ENCODE measurements at regions not wholly inside any gene's neighbourhood (a gene's known extent, or its start where the extent isn't known, plus 50 kb on each side); places are given as distances from the start of the nearest gene placed in this dataset.

- no peak for DNase-seq (ENCODE audit: low read depth, low spot score)
- Histone ChIP-seq H3K36me3 (ENCODE audit: control insufficient read depth in 2 of 2, extremely low read depth in 1 of 2, insufficient read depth in 2 of 2, low read length in 2 of 2) (no peaks in the 10 kb centered on the region), H2AFZ (ENCODE audit: control insufficient read depth, low read length) (no peak overlapping the region), H3K9ac (ENCODE audit: control insufficient read depth, extremely low read depth, insufficient read depth, low read length) (no peak overlapping the region), H3K79me2 (ENCODE audit: control insufficient read depth, insufficient read depth, low read length) (no peaks in the 10 kb centered on the region), H3K9me1 (ENCODE audit: control insufficient read depth, extremely low read depth, insufficient read depth, low read length) (no peaks in the 10 kb centered on the region), H3K27me3 (ENCODE audit: control insufficient read depth, extremely low read depth, insufficient read depth, low read length) (no peaks in the 10 kb centered on the region), H4K20me1 (ENCODE audit: control insufficient read depth, extremely low read depth, insufficient read depth, low read length) (no peaks in the 10 kb centered on the region), H3K9me3 (ENCODE audit: control insufficient read depth, low read depth, low read length) (no peaks in the 10 kb centered on the region), H3K4me2 (ENCODE audit: control insufficient read depth, extremely low read depth, insufficient read depth, low read depth, low read length) (no peak overlapping the region), H3K27ac (ENCODE audit: control insufficient read depth, insufficient read depth, low read length) (no peak overlapping the region), H3K4me1 (ENCODE audit: control insufficient read depth, extremely low read depth, insufficient read depth, low read length) (no peaks in the 10 kb centered on the region), H3K4me3 (ENCODE audit: control insufficient read depth in 2 of 3, extremely low read depth in 1 of 3, insufficient read depth in 2 of 3, low read depth in 1 of 3, low read length in 3 of 3) (no peak overlapping the region)
- dilution Hi-C loops (cut with MboI; ENCODE audit: extremely low pct_ligation_motif_present, low sequenced_read_pairs), result no loop called here
- FAIRE-seq, result no peak
- no peak for TF ChIP-seq EZH2 (IDR thresholded peaks at IDR 0.05; ENCODE audit: low read length)
- TF ChIP-seq CTCF (optimal IDR thresholded peaks at IDR 0.05 in 1 of 3, IDR thresholded peaks at IDR 0.05 in 1 of 3, conservative IDR thresholded peaks at IDR 0.05 in 1 of 3; ENCODE audit: extremely low read depth in 1 of 3, insufficient read depth in 2 of 3, low read length in 3 of 3), result no peak
These were observed 210.5 kb upstream of the ANO3 start for GRCh38 chr11:26121466-26121865.

DNA sequence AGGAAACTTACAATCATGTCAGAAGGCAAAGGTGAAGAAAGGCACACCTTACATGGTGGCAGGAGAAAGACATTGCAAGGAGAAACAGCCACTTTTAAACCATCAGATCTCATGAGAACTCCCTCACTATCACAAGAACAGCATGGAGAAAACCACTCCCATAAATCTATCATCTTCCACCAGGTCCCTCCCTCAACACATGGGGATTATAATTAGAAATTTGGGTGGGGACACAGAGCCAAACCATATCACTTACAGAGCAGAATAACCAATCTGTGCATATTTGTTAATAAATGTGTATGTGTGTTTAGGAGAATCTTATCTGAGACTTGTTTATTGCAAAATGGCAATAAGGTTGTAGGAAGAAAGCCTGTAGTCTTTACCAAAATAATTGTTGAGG, 205.2 kb upstream of the ANO3 start:
- Histone ChIP-seq H4K20me1 (ENCODE audit: control insufficient read depth, extremely low read depth, insufficient read depth, low read length) (no peaks in the 10 kb centered on the region), H3K4me2 (ENCODE audit: control insufficient read depth, extremely low read depth, insufficient read depth, low read depth, low read length) (no peak overlapping the region), H3K4me1 (ENCODE audit: control insufficient read depth, extremely low read depth, insufficient read depth, low read length) (no peaks in the 10 kb centered on the region), H3K4me3 (ENCODE audit: control insufficient read depth in 2 of 3, extremely low read depth in 1 of 3, insufficient read depth in 2 of 3, low read depth in 1 of 3, low read length in 3 of 3) (no peak overlapping the region), H3K27me3 (ENCODE audit: control insufficient read depth, extremely low read depth, insufficient read depth, low read length) (no peaks in the 10 kb centered on the region), H2AFZ (ENCODE audit: control insufficient read depth, low read length) (no peak overlapping the region), H3K9ac (ENCODE audit: control insufficient read depth, extremely low read depth, insufficient read depth, low read length) (no peak overlapping the region), H3K27ac (ENCODE audit: control insufficient read depth, insufficient read depth, low read length) (no peak overlapping the region), H3K79me2 (ENCODE audit: control insufficient read depth, insufficient read depth, low read length) (no peaks in the 10 kb centered on the region), H3K9me3 (ENCODE audit: control insufficient read depth, low read depth, low read length) (no peaks in the 10 kb centered on the region), H3K9me1 (ENCODE audit: control insufficient read depth, extremely low read depth, insufficient read depth, low read length) (no peaks in the 10 kb centered on the region), H3K36me3 (ENCODE audit: control insufficient read depth in 2 of 2, extremely low read depth in 1 of 2, insufficient read depth in 2 of 2, low read length in 2 of 2) (no peaks in the 10 kb centered on the region)
- FAIRE-seq, result no peak
- dilution Hi-C loops (cut with MboI; ENCODE audit: extremely low pct_ligation_motif_present, low sequenced_read_pairs), result no loop called here
- TF ChIP-seq CTCF (optimal IDR thresholded peaks at IDR 0.05 in 1 of 3, IDR thresholded peaks at IDR 0.05 in 1 of 3, conservative IDR thresholded peaks at IDR 0.05 in 1 of 3; ENCODE audit: extremely low read depth in 1 of 3, insufficient read depth in 2 of 3, low read length in 3 of 3), result no peak
- TF ChIP-seq EZH2 (IDR thresholded peaks at IDR 0.05; ENCODE audit: low read length), result no peak
- no peak for DNase-seq (ENCODE audit: low read depth, low spot score)

Data from keratinocyte (primary cell).